ENCODE measurements at regions not wholly inside any gene's neighbourhood (a gene's known extent, or its start where the extent isn't known, plus 50 kb on each side); places are given as distances from the start of the nearest gene placed in this dataset.
"Not testable (repeated sequence)": the region's sequence is repeated elsewhere in the genome, so short reads cannot be mapped to it uniquely, and the experiment has no call there.

- TF ChIP-seq POLR2A, CTCF (IDR thresholded peaks at IDR 0.05): not testable (repeated sequence)
Measured at GRCh38 chr16:64260631-64261401, 861.0 kb downstream of the CDH11 start.

All from uterus (tissue), 2 donors.